Activated CD8-positive, alpha-beta T cell treated with anti-CD3 and anti-CD28 coated beads for 36 hours (primary cell): ENCODE measurements at regions not wholly inside any gene's neighbourhood (a gene's known extent, or its start where the extent isn't known, plus 50 kb on each side); places are given as distances from the start of the nearest gene placed in this dataset.

Experiments used
- ATAC-seq: fragments of 200-7000 bp; cut with Tn5 transposase; one replicate; pipeline ENCODE4 v1.10.0; 2021; ENCODE audit warnings: mild to moderate bottlenecking, moderate library complexity
- CTCF ChIA-PET: fragments of 350-600 bp; sonication (Branson Sonifier 250); formaldehyde crosslinking; loops from one replicate; lab custom pipeline; 2021; ENCODE audit warnings: antibody characterized with exemption; lab: Charles Lee
- POLR2A ChIA-PET: fragments of 350-600 bp; sonication (Branson Sonifier 250); formaldehyde crosslinking; loops from one replicate; lab custom pipeline; 2021; ENCODE audit warnings: antibody characterized with exemption; lab: Charles Lee
- DNase-seq: peaks from one replicate; pipeline ENCODE4 v3.0.0-alpha.2; 2020
- H3K27ac Mint-ChIP-seq: one replicate; pipeline ENCODE4 v1.8.0; 2021; ENCODE audit warnings: mild to moderate bottlenecking, mixed read lengths
- H3K27me3 Mint-ChIP-seq: one replicate; pipeline ENCODE4 v1.8.0; 2021; ENCODE audit warnings: mixed read lengths
- H3K36me3 Mint-ChIP-seq: one replicate; pipeline ENCODE4 v1.8.0; 2021; ENCODE audit warnings: low read depth, mixed read lengths
- H3K4me1 Mint-ChIP-seq: one replicate; pipeline ENCODE4 v1.8.0; 2021; ENCODE audit warnings: low read depth, mixed read lengths
- H3K4me3 Mint-ChIP-seq: one replicate; pipeline ENCODE4 v1.8.0; 2021; ENCODE audit warnings: mild to moderate bottlenecking, moderate library complexity, mixed read lengths
- H3K9me3 Mint-ChIP-seq: one replicate; pipeline ENCODE4 v1.8.0; 2021; ENCODE audit warnings: mixed read lengths
- intact Hi-C: fragments of 100-400 bp; cut with micrococcal nuclease; formaldehyde crosslinking; loops from one replicate; pipeline ENCODE4 v1.10.0; 2022
- TF ChIP-seq, protein P1 (sequence below): fragments of 200-600 bp; IDR thresholded peaks from one replicate; pipeline ENCODE4 v1.8.0; 2022; ENCODE audit warnings: antibody characterized with exemption, mild to moderate bottlenecking

DNA sequence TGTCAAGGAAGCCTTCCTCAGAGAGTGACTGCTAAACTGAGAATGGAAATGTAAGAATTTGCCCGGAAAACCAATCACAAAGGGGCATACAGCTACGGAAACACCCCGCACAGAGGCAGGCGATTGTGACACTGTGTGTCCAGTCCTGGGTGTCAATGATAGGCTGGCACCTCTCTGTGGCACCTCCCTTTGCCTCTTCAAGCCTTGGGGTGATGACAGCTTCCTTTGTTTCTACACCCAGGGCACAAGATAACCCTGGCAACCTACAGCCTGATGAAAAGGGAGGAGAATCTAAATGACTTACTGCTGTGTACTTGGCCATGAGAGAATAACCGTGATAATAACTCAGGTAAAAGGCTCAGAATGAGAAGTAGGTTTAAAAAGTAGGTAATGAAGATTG lies 93.6 kb upstream of the SSTR4 start:
- Mint-ChIP-seq H3K36me3 (no peaks in the 10 kb centered on the region), H3K27ac (no peak overlapping the region), H3K27me3 (peaks cover 5% of the 10 kb centered on the region), H3K4me1 (no peaks in the 10 kb centered on the region), H3K4me3 (no peak overlapping the region), H3K9me3 (no peaks in the 10 kb centered on the region)
- ChIA-PET POLR2A (no interaction called here), CTCF (no interaction called here)
- DNase-seq = no peak
- TF ChIP-seq, protein P1, sequence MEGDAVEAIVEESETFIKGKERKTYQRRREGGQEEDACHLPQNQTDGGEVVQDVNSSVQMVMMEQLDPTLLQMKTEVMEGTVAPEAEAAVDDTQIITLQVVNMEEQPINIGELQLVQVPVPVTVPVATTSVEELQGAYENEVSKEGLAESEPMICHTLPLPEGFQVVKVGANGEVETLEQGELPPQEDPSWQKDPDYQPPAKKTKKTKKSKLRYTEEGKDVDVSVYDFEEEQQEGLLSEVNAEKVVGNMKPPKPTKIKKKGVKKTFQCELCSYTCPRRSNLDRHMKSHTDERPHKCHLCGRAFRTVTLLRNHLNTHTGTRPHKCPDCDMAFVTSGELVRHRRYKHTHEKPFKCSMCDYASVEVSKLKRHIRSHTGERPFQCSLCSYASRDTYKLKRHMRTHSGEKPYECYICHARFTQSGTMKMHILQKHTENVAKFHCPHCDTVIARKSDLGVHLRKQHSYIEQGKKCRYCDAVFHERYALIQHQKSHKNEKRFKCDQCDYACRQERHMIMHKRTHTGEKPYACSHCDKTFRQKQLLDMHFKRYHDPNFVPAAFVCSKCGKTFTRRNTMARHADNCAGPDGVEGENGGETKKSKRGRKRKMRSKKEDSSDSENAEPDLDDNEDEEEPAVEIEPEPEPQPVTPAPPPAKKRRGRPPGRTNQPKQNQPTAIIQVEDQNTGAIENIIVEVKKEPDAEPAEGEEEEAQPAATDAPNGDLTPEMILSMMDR = no peak
- no peak for ATAC-seq
- intact Hi-C loops = no loop called here

DNA sequence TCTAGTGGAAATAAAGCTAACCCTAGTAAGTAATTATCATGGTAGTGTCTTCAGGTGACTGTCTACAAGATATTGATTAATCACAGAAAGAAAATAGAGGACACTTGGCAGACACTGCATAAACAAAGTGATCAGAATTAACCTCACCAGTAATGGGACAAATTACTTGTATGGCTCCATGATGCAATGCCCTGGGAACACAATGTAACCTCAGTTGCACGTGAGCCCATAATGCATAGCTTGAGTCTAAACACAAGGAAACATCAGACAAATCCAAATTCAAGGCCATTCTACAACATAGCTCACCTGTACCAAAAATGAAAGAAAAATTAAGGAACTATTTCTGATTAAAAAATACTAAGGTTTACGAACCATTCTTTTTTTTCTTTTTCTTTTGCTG lies 92.4 kb upstream of the SSTR4 start:
- POLR2A ChIA-PET = no interaction called here
- CTCF ChIA-PET = no interaction called here
- Mint-ChIP-seq H3K36me3 (no peaks in the 10 kb centered on the region), H3K9me3 (no peaks in the 10 kb centered on the region), H3K27ac (no peak overlapping the region), H3K4me3 (no peak overlapping the region), H3K4me1 (no peaks in the 10 kb centered on the region), H3K27me3 (peaks cover 5% of the 10 kb centered on the region)
- TF ChIP-seq, protein P1 = no peak
- DNase-seq (no peak), ATAC-seq (no peak)
- intact Hi-C loops = no loop called here

DNA sequence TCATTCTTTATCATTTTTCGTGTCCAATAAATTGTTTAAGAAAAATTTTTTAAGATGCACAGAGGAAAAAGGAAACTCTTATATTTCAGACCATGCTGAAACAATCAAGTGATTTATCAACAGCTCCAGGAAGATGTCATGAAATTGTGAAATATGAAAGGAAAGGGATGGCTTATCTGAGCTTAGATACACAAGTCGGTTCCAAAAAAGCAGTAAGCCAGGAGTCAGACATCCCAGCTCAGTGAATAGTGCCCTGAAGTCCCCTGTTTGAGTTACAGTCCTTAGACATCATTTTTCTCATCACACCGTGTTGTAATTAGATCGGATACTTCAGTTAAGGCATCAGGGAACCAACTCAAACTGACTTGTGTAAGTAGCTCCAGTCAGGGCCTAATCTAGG lies 91.0 kb upstream of the SSTR4 start:
- DNase-seq (no peak), ATAC-seq (no peak)
- H3K4me3 Mint-ChIP-seq = no peak overlapping the region
- TF ChIP-seq, protein P1 = no peak
- ChIA-PET POLR2A (no interaction called here), CTCF (no interaction called here)
- peaks cover 4% of the 10 kb centered on the region for H3K27me3 Mint-ChIP-seq
- no peaks in the 10 kb centered on the region for H3K36me3 Mint-ChIP-seq
- no peaks in the 10 kb centered on the region for H3K9me3 Mint-ChIP-seq
- no peak overlapping the region for H3K27ac Mint-ChIP-seq
- intact Hi-C loops = no loop called here
- no peaks in the 10 kb centered on the region for H3K4me1 Mint-ChIP-seq

DNA sequence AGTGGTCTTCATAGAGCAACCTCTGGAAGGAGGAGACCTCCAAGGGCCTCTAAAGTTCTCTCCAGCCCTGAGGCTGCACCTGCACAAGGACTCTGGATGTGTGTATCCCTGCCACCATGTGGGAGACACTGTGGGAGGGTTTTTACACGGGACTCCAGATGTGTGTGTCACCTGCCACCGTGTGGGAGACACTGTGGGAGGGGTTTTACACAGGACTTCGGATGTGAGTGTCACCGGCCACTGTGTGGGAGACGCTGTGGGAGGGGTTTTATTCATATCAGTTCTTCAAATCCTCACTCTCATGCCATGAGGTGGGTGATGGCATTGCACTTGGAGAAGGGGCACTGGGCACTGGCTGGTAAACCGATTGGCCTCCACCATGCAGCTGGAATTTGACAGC lies 90.2 kb upstream of the SSTR4 start:
- TF ChIP-seq, protein P1 = no peak
- no peak for DNase-seq
- no peaks in the 10 kb centered on the region for H3K9me3 Mint-ChIP-seq
- H3K27me3 Mint-ChIP-seq = peaks cover 2% of the 10 kb centered on the region
- no peak overlapping the region for H3K4me3 Mint-ChIP-seq
- no peaks in the 10 kb centered on the region for H3K4me1 Mint-ChIP-seq
- no peak overlapping the region for H3K27ac Mint-ChIP-seq
- intact Hi-C loops = no loop called here
- H3K36me3 Mint-ChIP-seq = no peaks in the 10 kb centered on the region
- POLR2A ChIA-PET = no interaction called here
- CTCF ChIA-PET = no interaction called here
- no peak for ATAC-seq

DNA sequence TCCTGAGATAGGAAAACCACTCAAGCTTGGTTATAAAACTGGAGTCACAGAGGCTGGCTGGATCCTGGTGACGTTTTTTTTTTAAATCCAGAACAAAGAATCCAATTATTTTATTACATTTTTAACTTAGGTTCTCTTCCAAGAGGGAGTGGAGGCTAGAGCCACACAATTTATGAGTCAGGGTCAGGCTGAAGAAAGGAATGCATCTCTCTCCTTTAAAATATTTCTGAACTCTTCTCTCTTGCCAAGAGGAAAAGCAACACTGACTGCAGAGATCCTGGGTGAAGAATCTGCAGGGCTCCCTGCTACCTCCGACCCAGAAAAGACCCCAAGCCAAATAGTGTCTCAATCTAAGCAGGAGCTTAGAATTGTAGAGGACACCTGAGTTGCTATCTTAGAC lies 88.5 kb upstream of the SSTR4 start:
- POLR2A ChIA-PET = interaction anchor here (1.0 kb wide), 1 partner anchor 31 kb away, joined by 3 read pairs; no protein-coding TSS in a partner anchor
- Mint-ChIP-seq H3K36me3 (no peaks in the 10 kb centered on the region), H3K4me1 (no peaks in the 10 kb centered on the region), H3K27ac (no peak overlapping the region), H3K4me3 (no peak overlapping the region), H3K9me3 (no peaks in the 10 kb centered on the region), H3K27me3 (peaks cover 2% of the 10 kb centered on the region)
- TF ChIP-seq, protein P1 = no peak
- intact Hi-C loops = no loop called here
- ATAC-seq (no peak), DNase-seq (no peak)
- CTCF ChIA-PET = no interaction called here
